GM18861 (cell line): ENCODE measurements at regions not wholly inside any gene's neighbourhood (a gene's known extent, or its start where the extent isn't known, plus 50 kb on each side); places are given as distances from the start of the nearest gene placed in this dataset.

Source experiments
- ATAC-seq: cut with Tn5 transposase; IDR thresholded peaks from one replicate; pipeline ENCODE4 v1.9.1; 2021; ENCODE audit not compliant: unreplicated experiment

- peak; percentile 100 for ATAC-seq
Observed at GRCh38 chr14:52380294-52380693, 66.2 kb downstream of the PTGER2 start.
